ENCODE measurements at regions not wholly inside any gene's neighbourhood (a gene's known extent, or its start where the extent isn't known, plus 50 kb on each side); places are given as distances from the start of the nearest gene placed in this dataset.

DNA sequence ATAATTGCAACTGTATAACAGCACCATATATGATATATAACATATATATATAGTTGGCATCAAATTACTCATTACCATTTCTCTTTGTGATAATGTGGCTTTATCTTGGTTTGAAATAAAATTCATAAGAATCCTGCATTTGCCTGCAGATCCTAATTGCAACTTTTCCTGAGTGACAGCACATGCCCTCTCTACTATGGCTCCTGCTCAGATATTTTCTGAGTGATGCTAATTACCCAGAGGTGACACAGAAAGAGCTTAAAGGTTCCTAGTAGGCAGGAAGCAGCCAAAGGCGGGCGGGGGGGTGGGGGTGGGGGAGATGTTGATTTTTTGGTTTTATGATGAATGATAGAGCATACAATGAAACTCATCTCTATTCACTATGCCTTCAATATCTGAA is 370.6 kb downstream of the MFSD1 start:
- no peak for DNase-seq

DNA sequence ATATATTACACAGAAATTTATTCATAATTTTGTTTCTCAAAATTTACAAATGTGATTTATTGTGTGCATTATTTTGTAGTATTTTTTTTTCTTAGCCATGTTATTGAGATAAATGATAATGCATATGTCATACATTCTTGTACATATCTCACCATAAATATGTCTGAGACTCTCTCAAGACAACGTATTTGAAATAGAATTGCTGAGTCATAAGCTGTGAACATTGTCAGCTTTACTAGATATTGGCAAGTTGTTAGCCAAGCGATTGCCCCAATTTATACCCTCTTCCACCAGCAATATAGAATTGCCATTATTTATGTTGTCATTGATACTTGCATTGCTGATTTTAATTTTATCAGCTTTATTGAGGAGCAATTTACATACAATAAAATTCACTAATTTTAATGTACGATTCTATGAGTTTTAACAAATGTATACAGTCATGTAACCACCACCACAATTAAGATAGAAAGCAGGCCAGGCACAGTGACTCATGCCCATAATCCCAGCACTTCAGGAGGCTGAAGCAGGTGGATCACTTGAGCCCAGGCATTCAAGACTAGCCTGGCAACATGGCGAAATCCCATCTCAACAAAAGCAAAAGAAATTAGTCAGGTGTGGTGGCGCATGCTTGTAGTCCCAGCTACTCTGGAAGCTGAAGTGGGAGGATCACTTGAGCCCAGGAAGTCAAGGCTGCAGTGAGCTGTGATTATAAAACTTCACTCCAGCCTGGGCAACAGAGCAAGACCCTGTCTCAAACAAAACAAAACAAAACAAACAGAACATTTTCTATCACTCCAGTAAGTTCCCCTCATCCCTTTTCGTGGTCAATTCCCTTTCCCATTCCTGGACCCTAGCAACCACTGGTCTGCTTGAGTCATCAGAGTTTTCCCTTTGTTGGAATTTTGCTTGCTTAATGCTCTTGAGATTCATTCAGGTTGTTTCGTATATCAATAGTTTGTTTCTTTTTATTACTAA is 373.1 kb downstream of the MFSD1 start:
- peak; percentile 1 to 3 for DNase-seq

DNA sequence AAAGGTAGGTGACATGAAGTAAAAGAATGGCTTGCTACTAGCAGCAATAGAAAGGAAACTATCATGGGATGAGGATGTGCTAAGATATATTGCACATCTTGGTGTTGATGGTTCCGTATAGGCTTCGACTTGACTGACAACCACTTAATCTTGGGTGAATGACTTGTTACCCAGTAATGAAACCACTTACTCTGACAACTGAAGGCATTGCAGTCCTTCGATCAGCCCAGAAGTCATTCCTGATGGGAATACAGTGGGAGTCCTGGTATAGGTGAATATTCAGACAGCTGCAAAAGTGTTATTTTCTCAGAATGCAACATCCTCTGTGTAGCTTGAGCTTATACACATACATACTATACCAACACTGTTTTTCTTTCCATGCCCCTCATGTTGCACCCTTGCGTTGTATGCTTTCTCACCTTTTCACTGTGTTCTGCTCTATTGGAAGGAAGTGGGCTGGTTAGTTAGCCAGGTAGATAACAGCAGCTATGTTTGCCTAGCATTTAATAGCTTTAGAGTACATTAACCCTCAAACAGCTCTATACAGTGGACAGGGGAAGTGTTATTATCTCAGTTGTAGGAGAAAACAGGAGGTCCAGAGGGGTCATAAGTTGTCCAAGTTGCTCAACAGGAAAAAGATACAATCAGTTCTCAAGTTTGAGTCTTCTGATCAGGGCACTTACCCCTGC is 376.5 kb downstream of the MFSD1 start:
- no peak for DNase-seq

DNA sequence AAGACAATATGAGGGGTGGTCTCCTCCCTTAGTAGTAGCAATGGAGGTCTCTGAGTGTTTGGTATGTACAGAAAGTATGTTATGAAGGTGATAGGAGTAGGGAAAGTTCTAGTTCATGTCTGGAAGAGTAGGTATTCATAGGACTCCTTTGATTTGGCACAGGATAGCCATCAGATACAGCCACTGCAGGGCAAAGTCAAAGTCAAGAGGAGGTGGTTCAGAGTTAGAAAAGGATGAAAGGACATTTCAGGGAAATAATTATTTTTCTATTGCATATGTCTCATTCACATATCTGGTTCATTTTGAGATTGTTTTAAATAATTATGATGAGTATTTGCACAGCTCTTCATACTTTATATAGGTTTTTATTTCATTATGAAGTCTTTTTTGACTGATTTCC is 381.1 kb downstream of the MFSD1 start:
- no peak for DNase-seq

DNA sequence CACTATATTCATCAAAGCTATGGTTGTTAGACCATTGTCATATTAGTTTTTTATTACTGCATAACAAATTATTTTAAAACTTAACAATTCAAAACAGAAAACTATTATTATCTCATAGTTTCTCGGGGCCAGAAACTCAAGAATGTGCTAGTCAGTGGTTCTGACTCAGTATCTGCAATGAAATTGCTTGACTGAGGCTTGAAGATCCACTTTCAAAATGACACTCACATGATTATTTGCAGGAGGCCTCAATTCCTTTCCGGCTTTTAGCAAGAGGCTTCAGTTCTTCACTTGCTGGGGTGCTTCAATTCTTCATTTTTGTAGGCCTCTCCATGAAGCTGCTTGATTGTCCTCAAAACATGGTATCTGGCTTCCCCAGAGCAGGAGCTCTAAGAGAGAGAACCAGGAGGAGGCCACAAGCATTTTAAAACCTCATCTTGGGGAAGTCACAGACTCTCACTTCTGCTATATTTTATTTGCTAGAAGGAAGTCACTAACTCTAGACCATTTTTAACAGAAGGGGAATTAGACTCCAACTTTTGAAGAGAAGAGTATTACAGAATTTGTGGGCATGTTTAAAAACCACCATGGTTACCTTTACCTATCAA is 383.7 kb downstream of the MFSD1 start:
- no peak for DNase-seq

DNA sequence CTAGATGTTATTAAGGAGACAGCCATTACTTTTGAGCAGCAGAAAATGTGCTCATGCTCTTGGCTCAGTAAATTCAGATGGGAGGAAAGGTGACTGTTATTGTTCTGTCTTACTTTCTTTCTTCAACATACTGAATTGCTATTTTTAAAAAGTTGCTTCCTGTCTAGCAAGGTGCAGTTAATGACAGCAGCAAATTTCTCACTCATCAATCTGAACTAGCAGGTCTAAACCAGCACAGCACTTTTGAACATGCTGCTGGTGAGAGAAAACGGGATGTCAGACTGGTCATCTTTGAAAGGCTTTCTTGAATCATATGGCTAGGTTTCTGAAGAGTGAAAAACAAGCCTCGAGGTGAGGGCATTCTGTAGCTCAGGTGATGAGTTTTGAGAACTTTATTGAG is 384.7 kb downstream of the MFSD1 start:
- no peak for DNase-seq

DNA sequence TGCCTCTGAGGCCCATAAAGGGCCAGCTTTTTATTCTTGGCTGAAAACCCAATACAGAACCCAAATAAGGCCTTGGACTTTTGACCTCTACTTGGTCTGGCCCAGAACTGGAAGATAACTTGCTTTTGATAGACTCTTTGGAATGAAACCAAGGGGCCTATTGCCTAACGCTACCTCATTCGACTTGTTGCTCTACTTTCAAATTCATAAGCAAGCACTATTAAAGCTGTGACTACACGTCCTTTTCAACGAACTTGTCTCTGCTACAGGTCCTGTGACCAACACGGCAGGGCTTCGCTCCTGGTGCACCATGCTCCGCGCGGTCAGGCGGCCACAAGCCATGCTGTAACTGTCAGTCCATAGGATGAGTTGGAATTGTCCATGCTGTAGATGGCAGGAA is 385.4 kb downstream of the MFSD1 start:
- DNase-seq = no peak

DNA sequence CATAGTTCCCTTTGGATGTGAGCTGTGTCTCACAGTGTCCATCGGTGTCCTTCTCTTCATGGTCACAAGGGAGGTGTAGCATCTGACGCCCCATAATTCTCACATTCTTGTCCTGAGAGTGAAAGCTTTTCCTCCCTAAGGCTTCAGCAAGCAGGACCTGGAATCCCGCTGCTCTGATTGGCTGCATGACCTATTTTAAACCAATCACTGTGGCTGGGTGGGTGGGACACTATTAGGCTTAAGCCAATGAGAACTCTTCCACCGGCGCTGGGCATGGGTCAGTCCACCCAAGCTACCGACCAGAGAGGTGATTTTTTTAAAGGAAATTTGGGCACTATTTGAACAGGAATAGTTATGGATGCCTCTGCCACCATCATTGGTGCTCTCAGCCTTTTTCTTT is 385.9 kb downstream of the MFSD1 start:
- DNase-seq = no peak

DNA sequence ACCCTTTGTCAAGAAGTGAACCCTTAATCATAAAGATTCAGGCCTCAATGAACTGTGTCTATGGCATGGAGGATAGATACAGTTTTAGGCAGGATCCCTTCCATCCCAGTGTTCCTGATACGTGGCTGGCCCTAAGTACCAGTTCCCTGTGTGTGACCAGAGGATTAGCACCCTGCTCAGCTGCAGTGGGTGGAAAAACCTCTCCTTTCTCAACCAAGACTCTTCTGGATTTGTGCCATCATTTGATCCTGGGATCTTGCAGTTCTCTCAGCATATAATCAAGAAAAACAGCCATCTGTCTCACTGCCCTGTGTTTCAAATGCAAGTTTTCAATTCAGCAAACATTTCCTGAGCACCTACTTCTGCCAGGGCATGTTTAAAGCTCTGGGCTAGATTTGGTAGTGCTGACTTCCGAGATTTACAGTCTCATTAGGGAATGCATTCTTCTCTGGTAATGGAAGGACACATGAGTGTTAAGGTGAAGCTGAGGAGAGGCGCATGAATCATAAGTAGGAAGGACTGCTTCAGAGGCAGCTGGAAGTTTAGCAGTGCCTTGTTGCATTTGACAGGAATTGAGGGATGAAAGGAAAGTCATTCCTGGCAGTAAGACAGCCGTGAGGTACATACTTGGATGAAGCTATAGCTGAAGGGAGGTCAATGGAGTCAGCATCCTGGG is 388.3 kb downstream of the MFSD1 start:
- no peak for DNase-seq

DNA sequence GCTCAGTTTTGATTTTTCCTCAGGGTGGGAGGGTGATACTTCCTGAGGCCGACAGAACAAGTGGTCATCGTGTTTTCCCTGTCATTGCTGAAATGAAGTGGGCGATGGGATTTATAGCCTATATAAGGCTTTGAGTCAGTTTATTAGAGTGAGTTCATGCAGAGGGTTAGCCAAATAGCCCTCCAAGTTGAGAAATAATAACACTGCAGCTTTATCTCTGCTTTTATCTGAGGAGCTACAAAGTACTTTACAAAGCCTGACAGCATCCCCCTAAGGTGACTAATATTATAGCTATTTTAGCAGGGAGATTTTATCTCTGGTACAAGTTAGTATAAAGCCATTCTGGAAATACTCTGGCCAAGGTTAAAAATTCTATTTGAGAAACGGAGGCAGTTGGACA is 389.6 kb downstream of the MFSD1 start:
- no peak for DNase-seq

DNA sequence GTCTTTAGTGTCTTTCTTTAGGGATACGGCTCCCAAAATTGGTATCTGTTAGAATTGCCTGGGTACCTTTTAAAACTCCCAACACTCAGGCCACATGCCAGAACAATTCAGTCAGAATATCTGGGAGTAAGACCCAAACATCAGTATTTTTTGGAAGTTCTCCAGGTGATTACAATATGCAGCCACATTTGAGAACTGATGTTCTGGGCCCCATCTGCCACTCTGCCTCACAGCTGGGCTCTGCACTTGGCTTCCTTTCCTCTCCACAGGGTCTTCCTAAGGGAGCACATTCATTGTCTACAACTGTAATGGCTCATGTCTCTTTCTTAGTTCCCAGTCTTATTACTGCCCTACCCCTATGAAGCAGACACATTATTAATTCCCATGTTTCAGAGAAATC is 394.5 kb downstream of the MFSD1 start:
- no peak for DNase-seq

DNA sequence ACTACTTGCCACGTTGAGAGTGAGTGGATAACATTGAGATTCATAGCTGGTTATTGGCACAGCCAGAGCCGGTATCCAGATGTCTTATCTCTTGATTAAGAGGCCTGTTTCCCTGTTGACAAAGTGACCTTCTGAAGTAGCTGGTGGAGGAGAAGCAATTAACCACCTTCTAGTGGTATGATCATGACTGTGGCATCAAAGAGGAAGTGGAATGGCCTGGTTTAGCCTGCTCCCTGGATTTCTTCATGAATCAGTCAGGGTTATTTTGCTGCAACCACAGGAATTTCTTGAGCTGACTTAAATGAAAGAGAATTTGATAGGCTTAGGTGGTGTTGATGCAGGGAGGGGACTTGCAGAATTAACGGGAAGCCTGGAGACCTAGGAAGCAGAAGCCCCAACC is 398.3 kb downstream of the MFSD1 start:
- DNase-seq = no peak

DNA sequence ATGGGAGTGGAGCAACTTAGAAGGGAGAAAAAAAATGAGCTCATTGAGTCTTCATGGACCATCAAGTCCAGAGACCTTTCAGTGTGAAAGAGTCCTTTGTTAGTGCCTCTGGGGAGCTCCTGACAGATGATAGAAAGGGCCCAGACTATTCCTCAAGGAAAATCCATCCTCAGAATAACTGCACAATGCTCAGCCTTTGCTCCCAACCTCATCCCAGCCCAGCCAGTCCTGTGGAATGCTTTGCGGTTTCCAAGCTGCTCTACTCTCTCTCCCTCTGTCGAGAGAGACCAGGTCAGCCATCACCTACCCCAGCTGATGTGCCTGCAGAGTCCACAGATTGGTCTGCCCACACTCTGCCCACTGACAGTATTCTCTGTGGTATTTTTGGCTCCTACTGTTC is 406.2 kb downstream of the MFSD1 start:
- DNase-seq = no peak

DNA sequence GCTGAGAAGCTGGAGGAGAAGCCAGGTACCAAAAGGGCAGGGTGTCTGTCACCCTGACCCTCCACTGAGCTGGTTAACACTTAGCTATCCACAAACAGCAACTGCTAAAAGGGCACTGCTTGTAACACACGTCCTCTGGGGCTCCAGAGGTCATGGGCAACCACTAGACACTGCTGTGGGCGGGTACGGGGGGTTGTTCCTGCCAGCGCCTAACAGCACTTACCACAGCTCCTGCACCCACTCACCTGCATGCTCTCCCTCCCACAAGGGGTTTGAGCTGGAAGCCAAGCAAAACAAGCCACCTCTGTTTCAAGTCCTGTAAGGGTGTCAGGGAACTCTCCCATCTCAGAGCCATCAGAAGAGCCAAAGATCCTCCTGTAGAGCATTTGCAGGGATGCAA is 407.6 kb downstream of the MFSD1 start:
- no peak for DNase-seq

DNA sequence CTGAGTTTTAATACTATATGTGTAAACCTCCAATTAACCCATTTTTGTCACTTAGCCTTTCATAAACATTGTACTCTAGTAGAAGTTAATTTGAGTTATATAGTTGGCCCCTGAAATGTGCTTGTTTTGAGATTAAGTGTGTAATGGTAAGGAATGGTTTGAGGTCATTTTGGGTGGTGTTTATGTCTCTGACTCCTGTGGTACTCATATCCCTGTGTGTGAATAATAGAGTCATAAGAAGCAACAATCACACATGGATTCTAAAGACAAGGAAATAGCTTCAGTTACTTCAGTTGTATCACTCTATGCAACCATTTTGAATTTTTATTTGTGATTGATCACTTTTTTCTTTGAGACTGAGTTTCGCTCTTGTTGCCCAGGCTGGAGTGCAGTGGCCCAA is 408.5 kb downstream of the MFSD1 start:
- no peak for DNase-seq

DNA sequence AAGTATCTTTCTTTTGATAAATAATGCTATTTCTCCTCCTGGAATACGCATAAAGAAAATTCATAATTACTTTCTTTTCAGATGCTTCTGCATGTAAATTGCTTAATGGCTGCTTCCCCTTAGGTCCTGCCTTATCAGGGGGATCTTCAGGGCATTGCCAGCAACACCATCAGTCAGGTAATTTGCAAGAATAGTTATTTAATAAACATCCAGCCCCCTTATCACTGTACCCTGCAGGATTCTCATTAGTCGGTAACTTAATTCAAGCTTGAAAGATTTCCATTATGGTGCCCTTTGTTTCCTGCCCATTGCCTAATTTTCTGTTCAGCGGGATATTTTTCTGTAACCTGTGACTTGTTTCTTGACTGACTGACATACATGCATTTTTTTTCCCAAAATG is 414.5 kb downstream of the MFSD1 start:
- DNase-seq = no peak

DNA sequence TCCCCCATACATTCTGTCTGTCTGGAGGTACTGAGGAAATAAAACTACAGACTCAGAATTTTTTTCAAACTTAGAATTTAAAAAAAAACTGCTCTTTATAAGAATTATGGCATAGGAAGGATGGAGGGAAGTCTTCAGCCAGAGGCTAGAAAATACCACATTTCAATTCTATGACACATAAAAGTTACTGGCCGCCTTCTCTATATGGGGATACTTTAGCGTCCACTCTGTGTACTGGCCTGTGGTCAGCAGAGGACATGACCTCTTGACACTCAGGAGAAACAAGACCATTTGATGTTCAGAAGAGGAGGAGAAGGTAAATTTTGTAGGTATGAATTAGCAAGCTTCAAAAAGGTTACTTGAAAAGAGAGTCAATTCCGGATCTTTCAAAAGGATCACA is 417.4 kb downstream of the MFSD1 start:
- DNase-seq = no peak

DNA sequence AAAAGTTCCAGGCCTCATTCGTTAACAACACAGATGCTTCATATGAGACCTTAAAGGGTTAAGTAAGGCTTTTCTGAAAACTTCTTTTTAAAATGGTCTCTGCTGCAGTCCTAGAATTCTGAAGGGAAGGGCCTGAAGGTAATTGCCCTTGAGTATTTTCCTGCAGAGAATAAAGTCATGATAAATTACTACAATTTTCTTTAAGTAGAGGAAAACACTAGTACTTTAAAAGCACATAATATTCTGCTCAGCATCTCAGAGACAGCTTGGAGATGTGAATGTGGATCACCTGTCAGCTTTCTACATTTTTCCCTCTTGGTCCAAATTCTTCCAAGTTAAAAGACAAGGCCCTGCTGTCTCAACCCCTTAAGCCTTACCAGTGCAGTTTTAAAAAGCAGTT is 419.5 kb downstream of the MFSD1 start:
- DNase-seq = no peak

DNA sequence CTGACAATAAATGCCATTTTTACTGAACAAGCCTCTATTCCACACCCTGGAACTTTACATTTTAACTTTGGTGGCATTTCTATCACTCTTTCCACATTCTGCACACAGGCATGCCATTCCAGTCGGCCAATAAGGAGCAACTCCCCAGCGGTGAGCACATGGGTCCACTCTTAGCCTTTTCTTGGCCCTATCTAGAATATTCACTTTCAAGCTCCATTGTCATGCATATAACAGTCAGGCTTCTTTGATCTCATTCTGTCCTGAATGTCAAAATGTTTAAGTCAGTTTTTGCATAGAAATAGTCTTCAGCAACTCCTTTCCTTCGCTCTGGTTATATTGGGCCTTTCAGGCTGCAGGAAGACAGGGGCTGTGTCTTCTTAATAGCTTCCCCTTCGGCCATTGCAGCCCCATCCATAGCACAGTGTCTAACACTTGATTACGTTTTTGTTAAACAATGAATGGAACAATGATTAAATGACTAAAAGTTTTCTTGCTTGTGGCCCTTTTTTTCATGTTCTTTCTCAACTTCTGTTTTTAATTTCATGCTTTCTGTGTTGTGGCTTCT is 427.3 kb downstream of the MFSD1 start:
- no peak for DNase-seq

DNA sequence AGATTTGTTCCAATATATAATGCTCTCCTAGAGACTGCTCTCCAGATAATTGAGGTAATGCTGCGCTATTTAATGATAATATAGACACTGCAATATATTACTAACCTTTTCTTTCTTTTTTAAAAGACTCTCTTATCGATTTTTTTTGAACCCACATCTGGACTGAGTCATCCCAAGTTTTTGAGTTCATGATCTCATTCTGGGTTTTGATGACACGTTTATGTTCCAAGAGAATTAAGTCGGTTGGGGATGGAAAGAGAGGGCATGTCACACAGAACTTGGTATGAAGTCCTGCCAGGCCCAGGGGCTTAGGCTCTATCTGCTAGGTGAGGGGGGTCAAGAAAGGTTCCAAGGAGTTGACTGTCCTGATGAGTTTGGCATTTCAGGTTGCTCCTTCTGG is 431.1 kb downstream of the MFSD1 start:
- DNase-seq = no peak

DNA sequence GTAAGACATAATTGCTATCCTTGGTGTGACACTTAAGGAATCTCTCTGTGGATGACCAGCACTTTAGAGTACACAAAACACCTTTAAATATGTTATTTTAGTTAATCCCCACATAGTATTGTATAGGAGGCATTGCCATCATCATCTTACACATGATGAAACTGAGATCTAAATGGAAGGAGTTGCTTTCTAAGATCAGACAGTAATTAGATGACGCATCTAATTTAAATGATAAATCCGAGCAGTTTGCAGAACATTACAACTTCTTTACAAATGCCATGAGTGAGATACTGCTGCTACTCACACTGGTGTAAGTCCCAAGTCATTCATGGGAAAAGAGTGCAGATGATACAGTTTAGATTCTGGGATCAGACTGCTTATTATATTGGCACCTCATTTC is 431.9 kb downstream of the MFSD1 start:
- DNase-seq = no peak

DNA sequence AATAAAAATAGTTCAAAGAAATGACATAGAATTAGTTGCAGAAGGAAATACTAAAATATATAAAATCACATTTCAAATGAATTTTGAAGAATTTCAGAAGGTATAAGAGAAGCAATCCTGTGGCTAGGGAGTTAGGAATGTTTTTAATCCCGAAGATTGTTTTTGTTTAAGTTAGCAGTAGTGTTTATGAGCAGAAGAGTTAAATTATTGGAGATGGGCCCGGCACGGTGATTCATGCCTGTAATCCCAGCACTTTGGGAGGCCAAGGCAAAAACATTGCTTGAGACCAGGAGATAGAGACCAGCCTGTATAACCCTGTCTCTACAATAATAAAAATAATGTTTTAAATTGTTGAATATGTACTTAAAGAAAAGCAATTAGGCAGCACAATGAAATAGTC is 432.5 kb downstream of the MFSD1 start:
- peak in 1 of 2 experiments; percentile 2 for DNase-seq

DNA sequence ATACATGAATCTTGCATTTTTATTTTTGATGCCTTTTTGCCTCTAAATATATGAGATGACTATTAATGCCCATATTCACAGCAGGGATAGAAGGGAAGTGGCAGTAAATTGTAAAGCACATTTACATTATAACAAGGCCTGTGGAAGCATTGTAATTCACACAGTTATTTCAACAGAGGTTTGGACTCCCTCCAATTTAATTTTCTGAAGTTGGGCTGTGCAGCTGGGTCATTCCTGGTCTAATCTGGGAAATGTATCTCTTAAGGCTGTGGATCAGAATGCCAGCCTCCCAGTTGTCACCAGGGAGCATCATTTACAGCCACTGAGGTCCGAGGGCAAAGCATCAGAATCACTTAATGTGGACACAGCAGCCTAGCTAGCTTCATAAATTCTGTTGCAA is 434.5 kb downstream of the MFSD1 start:
- DNase-seq = peak; percentile 48 to 79

Data from SHP77 (cell line).